ENCODE measurements at regions not wholly inside any gene's neighbourhood (a gene's known extent, or its start where the extent isn't known, plus 50 kb on each side); places are given as distances from the start of the nearest gene placed in this dataset.

GRCh38 chr7:50854247-50854646 is 71.6 kb upstream of the GRB10 start:
- H4K20me1 ChIP-seq (ENCODE audit: insufficient read depth) = no peaks in the 10 kb centered on the region
- TF ChIP-seq, protein P1, sequence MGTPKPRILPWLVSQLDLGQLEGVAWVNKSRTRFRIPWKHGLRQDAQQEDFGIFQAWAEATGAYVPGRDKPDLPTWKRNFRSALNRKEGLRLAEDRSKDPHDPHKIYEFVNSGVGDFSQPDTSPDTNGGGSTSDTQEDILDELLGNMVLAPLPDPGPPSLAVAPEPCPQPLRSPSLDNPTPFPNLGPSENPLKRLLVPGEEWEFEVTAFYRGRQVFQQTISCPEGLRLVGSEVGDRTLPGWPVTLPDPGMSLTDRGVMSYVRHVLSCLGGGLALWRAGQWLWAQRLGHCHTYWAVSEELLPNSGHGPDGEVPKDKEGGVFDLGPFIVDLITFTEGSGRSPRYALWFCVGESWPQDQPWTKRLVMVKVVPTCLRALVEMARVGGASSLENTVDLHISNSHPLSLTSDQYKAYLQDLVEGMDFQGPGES (IDR thresholded peaks at IDR 0.05; ENCODE audit: low read depth, low read length) = no peak
- TF ChIP-seq JUND (IDR thresholded peaks at IDR 0.05) (no peak), EZH2phosphoT487 (IDR thresholded peaks at IDR 0.05; ENCODE audit: borderline replicate concordance, low read depth) (no peak), TCF12 (IDR thresholded peaks at IDR 0.05) (no peak), MXI1 (IDR thresholded peaks at IDR 0.05; ENCODE audit: low read depth, low read length) (no peak), GATA2 (CRISPR knock-in tag; IDR thresholded peaks at IDR 0.05) (no peak), FOXM1 (IDR thresholded peaks at IDR 0.05; ENCODE audit: low read depth) (no peak), GABPA (IDR thresholded peaks at IDR 0.05; ENCODE audit: low read depth) (no peak), TEAD4 (IDR thresholded peaks at IDR 0.05; ENCODE audit: borderline replicate concordance, insufficient read depth) (no peak), CHD2 (IDR thresholded peaks at IDR 0.05; ENCODE audit: low read length, partially characterized antibody) (no peak), ELF1 (IDR thresholded peaks at IDR 0.05) (no peak), EP300 (IDR thresholded peaks at IDR 0.05; ENCODE audit: borderline replicate concordance in 1 of 2, low read depth in 1 of 2, low read length in 1 of 2) (no peak), MEF2A (IDR thresholded peaks at IDR 0.05; ENCODE audit: borderline replicate concordance, low read depth) (no peak), YY1 (IDR thresholded peaks at IDR 0.05; ENCODE audit: low read depth) (no peak), RFX5 (IDR thresholded peaks at IDR 0.05; ENCODE audit: low read length) (no peak), SIN3A (IDR thresholded peaks at IDR 0.05; ENCODE audit: borderline replicate concordance, low read depth, low read length) (no peak), SMC3 (IDR thresholded peaks at IDR 0.05; ENCODE audit: low read depth, low read length) (no peak), USF1 (IDR thresholded peaks at IDR 0.05; ENCODE audit: borderline replicate concordance, low read depth) (no peak)
- TF ChIP-seq, protein P2, sequence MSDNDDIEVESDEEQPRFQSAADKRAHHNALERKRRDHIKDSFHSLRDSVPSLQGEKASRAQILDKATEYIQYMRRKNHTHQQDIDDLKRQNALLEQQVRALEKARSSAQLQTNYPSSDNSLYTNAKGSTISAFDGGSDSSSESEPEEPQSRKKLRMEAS (IDR thresholded peaks at IDR 0.05; ENCODE audit: low read depth) = no peak
- TF ChIP-seq, protein P3, sequence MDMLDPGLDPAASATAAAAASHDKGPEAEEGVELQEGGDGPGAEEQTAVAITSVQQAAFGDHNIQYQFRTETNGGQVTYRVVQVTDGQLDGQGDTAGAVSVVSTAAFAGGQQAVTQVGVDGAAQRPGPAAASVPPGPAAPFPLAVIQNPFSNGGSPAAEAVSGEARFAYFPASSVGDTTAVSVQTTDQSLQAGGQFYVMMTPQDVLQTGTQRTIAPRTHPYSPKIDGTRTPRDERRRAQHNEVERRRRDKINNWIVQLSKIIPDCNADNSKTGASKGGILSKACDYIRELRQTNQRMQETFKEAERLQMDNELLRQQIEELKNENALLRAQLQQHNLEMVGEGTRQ (IDR thresholded peaks at IDR 0.05; ENCODE audit: borderline replicate concordance, low read depth, low read length) = no peak
- no peaks in the 10 kb centered on the region for H3K9me3 ChIP-seq
- H3K4me1 ChIP-seq (ENCODE audit: control insufficient read depth in 1 of 2, insufficient read depth in 2 of 2, low read depth in 1 of 2, low read length in 1 of 2) = no peaks in the 10 kb centered on the region
- no peak overlapping the region for H3K27ac ChIP-seq (ENCODE audit: low read depth in 2 of 2, low read length in 1 of 2)
- CTCF ChIA-PET = no interaction called here
- no peak overlapping the region for H2AFZ ChIP-seq (ENCODE audit: low read depth)
- POLR2A ChIA-PET = no interaction called here
- no peak overlapping the region for H3K4me3 ChIP-seq (ENCODE audit: low read depth in 2 of 2, low read length in 1 of 2)
- no peak overlapping the region for H3K4me2 ChIP-seq
- H3K9ac ChIP-seq = no peak overlapping the region
- no peaks in the 10 kb centered on the region for H3K79me2 ChIP-seq (ENCODE audit: insufficient read depth)
- no peaks in the 10 kb centered on the region; the same call in 1 of the 2 replicates for H3K27me3 ChIP-seq (ENCODE audit: insufficient read depth)
- WGBS (ENCODE audit: low lambda C conversion rate) = 28% methylated on average over 6 of the region's 6 CpGs
- DNase-seq = no peak
- H3K36me3 ChIP-seq (replicated peaks in 1 of 2; ENCODE audit: control insufficient read depth in 1 of 2, insufficient read depth in 2 of 2, low read length in 1 of 2) = no peaks in the 10 kb centered on the region
- no peaks in the 10 kb centered on the region for H3K9me2 ChIP-seq
- H3F3A ChIP-seq (replicated peaks; ENCODE audit: insufficient read depth) = peaks cover 3% of the 10 kb centered on the region

All from SK-N-SH (cell line).